ENCODE measurements at regions not wholly inside any gene's neighbourhood (a gene's known extent, or its start where the extent isn't known, plus 50 kb on each side); places are given as distances from the start of the nearest gene placed in this dataset.

DNA sequence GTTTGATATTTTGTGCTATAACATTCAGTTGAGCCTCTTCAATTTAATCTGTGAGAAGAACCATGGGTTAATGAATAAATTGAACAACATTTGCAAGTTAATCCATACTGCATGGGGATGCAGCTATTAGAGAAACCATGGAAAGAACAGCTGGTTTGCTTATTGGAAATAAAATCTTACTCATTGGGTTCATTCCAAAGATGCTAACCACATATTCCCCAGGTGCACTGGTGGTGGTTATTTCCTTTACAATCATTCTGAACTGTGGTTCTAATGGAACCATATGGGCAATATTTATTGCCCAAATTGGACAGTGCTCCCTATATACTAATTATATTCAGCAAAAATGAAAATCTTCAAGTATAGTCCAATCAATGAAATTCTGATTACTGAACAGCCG is 1200.4 kb upstream of the CDH2 start:
- H3K9me3 Mint-ChIP-seq (ENCODE audit: insufficient read depth) = no peaks in the 10 kb centered on the region
- H3K36me3 ChIP-seq (replicated peaks in 1 of 2; ENCODE audit: control extremely low read depth in 1 of 2, control insufficient read depth in 1 of 2, extremely low read depth in 1 of 2, insufficient read depth in 2 of 2, low read length in 1 of 2) = no peaks in the 10 kb centered on the region
- no peaks in the 10 kb centered on the region for H3K79me2 ChIP-seq (ENCODE audit: control insufficient read depth, insufficient read depth, low read length)

DNA sequence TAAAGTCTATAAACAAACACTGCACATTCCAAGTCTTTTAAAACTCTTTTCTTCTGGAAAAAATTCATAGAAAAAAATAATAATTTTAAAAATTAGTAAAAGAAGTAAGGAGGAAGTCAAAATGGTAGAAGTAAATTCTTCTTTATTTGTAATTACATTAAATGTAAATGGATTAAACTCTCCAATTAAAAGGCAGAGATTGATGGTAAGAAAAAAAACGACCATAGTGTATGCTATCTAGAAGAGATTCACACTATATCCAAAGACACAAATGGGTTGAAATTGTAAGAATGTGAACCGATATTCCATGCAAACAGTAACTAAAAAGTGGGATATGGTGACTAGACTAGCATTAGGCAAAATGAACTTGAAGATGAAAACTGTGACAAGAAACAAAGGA is 1196.1 kb upstream of the CDH2 start:
- TF ChIP-seq, protein P1, sequence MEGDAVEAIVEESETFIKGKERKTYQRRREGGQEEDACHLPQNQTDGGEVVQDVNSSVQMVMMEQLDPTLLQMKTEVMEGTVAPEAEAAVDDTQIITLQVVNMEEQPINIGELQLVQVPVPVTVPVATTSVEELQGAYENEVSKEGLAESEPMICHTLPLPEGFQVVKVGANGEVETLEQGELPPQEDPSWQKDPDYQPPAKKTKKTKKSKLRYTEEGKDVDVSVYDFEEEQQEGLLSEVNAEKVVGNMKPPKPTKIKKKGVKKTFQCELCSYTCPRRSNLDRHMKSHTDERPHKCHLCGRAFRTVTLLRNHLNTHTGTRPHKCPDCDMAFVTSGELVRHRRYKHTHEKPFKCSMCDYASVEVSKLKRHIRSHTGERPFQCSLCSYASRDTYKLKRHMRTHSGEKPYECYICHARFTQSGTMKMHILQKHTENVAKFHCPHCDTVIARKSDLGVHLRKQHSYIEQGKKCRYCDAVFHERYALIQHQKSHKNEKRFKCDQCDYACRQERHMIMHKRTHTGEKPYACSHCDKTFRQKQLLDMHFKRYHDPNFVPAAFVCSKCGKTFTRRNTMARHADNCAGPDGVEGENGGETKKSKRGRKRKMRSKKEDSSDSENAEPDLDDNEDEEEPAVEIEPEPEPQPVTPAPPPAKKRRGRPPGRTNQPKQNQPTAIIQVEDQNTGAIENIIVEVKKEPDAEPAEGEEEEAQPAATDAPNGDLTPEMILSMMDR (IDR thresholded peaks at IDR 0.05) = no peak
- no peak for TF ChIP-seq EZH2 (IDR thresholded peaks at IDR 0.05; ENCODE audit: borderline replicate concordance, insufficient read depth, low read depth, low read length, poor library complexity, severe bottlenecking)
- POLR2A ChIA-PET = no interaction called here
- no peak for ATAC-seq (ENCODE audit: low read depth)
- Histone ChIP-seq H3K27me3 (replicated peaks in 1 of 4; ENCODE audit: control extremely low read depth in 1 of 4, control insufficient read depth in 3 of 4, insufficient read depth in 4 of 4, low read length in 3 of 4) (no peaks in the 10 kb centered on the region), H3K4me3 (ENCODE audit: control extremely low read depth in 1 of 5, extremely low read depth in 1 of 5, insufficient read depth in 1 of 5, low read depth in 2 of 5, low read length in 4 of 5) (no peak overlapping the region), H3K9ac (ENCODE audit: low read length) (no peak overlapping the region), H3K4me2 (replicated peaks; ENCODE audit: low read depth, low read length, poor library complexity, severe bottlenecking) (no peak overlapping the region), H3K79me2 (ENCODE audit: control insufficient read depth, insufficient read depth, low read length) (no peaks in the 10 kb centered on the region), H3K4me1 (ENCODE audit: control insufficient read depth in 2 of 2, insufficient read depth in 2 of 2, low read length in 2 of 2) (no peaks in the 10 kb centered on the region), H3K9me3 (ENCODE audit: control extremely low read depth in 1 of 3, control insufficient read depth in 2 of 3, insufficient read depth in 1 of 3, low read length in 2 of 3) (peaks cover 0 to 5% (median 0%) of the 10 kb centered on the region in 3 donors), H2AFZ (ENCODE audit: insufficient read depth, low read depth, low read length, poor library complexity, severe bottlenecking) (no peak overlapping the region), H3K27ac (ENCODE audit: low read length in 2 of 2) (no peak overlapping the region), H4K20me1 (ENCODE audit: control insufficient read depth, insufficient read depth, low read length, poor library complexity, severe bottlenecking) (no peaks in the 10 kb centered on the region), H3K36me3 (replicated peaks in 1 of 2; ENCODE audit: control extremely low read depth in 1 of 2, control insufficient read depth in 1 of 2, extremely low read depth in 1 of 2, insufficient read depth in 2 of 2, low read length in 1 of 2) (no peaks in the 10 kb centered on the region)
- Mint-ChIP-seq H3K4me3 (no peak overlapping the region), H3K4me1 (no peaks in the 10 kb centered on the region), H3K27me3 (no peaks in the 10 kb centered on the region), H3K9me3 (ENCODE audit: insufficient read depth) (no peaks in the 10 kb centered on the region), H3K27ac (no peak overlapping the region)
- DNase-seq = no peak
- WGBS (ENCODE audit: insufficient coverage) = no CpG with 5 or more reads among the region's 2 CpGs
- CTCF ChIA-PET = no interaction called here
- intact Hi-C loops (cut with micrococcal nuclease) = no loop called here

More for the DNA sequence above, 1200.4 kb upstream of the CDH2 start:
- no peak overlapping the region for H3K4me2 ChIP-seq (replicated peaks; ENCODE audit: low read depth, low read length, poor library complexity, severe bottlenecking)
- no peaks in the 10 kb centered on the region for H3K27me3 ChIP-seq (replicated peaks in 1 of 4; ENCODE audit: control extremely low read depth in 1 of 4, control insufficient read depth in 3 of 4, insufficient read depth in 4 of 4, low read length in 3 of 4)
- DNase-seq = no peak
- H3K9ac ChIP-seq (ENCODE audit: low read length) = no peak overlapping the region
- Mint-ChIP-seq H3K27ac (no peak overlapping the region), H3K27me3 (no peaks in the 10 kb centered on the region), H3K4me3 (no peak overlapping the region), H3K4me1 (no peaks in the 10 kb centered on the region)
- H3K27ac ChIP-seq (ENCODE audit: low read length in 2 of 2) = no peak overlapping the region
- H4K20me1 ChIP-seq (ENCODE audit: control insufficient read depth, insufficient read depth, low read length, poor library complexity, severe bottlenecking) = no peaks in the 10 kb centered on the region
- H3K4me3 ChIP-seq (ENCODE audit: control extremely low read depth in 1 of 5, extremely low read depth in 1 of 5, insufficient read depth in 1 of 5, low read depth in 2 of 5, low read length in 4 of 5) = no peak overlapping the region
- no peak overlapping the region for H2AFZ ChIP-seq (ENCODE audit: insufficient read depth, low read depth, low read length, poor library complexity, severe bottlenecking)
- H3K9me3 ChIP-seq (ENCODE audit: control extremely low read depth in 1 of 3, control insufficient read depth in 2 of 3, insufficient read depth in 1 of 3, low read length in 2 of 3) = peaks cover 0 to 5% (median 3%) of the 10 kb centered on the region in 3 donors
- WGBS (ENCODE audit: insufficient coverage) = no CpG with 5 or more reads among the region's 1 CpG
- CTCF ChIA-PET = no interaction called here
- H3K4me1 ChIP-seq (ENCODE audit: control insufficient read depth in 2 of 2, insufficient read depth in 2 of 2, low read length in 2 of 2) = no peaks in the 10 kb centered on the region
- intact Hi-C loops (cut with micrococcal nuclease) = no loop called here
- POLR2A ChIA-PET = no interaction called here
- ATAC-seq (ENCODE audit: low read depth) = no peak
- TF ChIP-seq, protein P1 (IDR thresholded peaks at IDR 0.05) = no peak
- no peak for TF ChIP-seq EZH2 (IDR thresholded peaks at IDR 0.05; ENCODE audit: borderline replicate concordance, insufficient read depth, low read depth, low read length, poor library complexity, severe bottlenecking)

Data from B cell (primary cell).